IMR-90 (cell line): ENCODE measurements at regions not wholly inside any gene's neighbourhood (a gene's known extent, or its start where the extent isn't known, plus 50 kb on each side); places are given as distances from the start of the nearest gene placed in this dataset.

Experiments used
- BHLHE40 ChIP-seq: fragments of 150-350 bp; IDR thresholded peaks from 2 replicates; pipeline ENCODE4 v1.6.1; 2016; ENCODE audit warnings: mild to moderate bottlenecking, low read depth, low read length
- CTCF ChIP-seq: conservative IDR thresholded peaks from 2 replicates; pipeline ENCODE4 v1.5.1; 2012; ENCODE audit warnings: mild to moderate bottlenecking, low read depth, low read length, improper control_type of control experiment
- FOS ChIP-seq: fragments of 150-350 bp; IDR thresholded peaks from 2 replicates; pipeline ENCODE4 v1.6.1; 2016; ENCODE audit warnings: low read depth, low read length
- MAZ ChIP-seq: IDR thresholded peaks from 2 replicates; pipeline ENCODE4 v1.6.1; 2012; ENCODE audit warnings: low read depth, mild to moderate bottlenecking, low read length, improper control_type of control experiment, moderate library complexity, borderline replicate concordance
- NFE2L2 ChIP-seq: fragments of 150-350 bp; IDR thresholded peaks from 2 replicates; pipeline ENCODE4 v1.6.1; 2016; ENCODE audit warnings: low read depth, mild to moderate bottlenecking, low read length
- POLR2A ChIP-seq: IDR thresholded peaks from 2 replicates; pipeline ENCODE4 v1.6.1; 2012; ENCODE audit warnings: mild to moderate bottlenecking, low read depth, low read length
- RAD21 ChIP-seq: IDR thresholded peaks from 2 replicates; pipeline ENCODE4 v1.6.1; 2012; ENCODE audit warnings: low read length, improper control_type of control experiment
- RFX5 ChIP-seq: IDR thresholded peaks from 2 replicates; pipeline ENCODE4 v1.8.0; 2012; ENCODE audit warnings: low read depth, mild to moderate bottlenecking, low read length, moderate library complexity
- SMC3 ChIP-seq: fragments of 150-350 bp; IDR thresholded peaks from 2 replicates; pipeline ENCODE4 v1.6.1; 2016; ENCODE audit warnings: low read depth, mild to moderate bottlenecking, antibody characterized with exemption, low read length, moderate library complexity
- USF2 ChIP-seq: fragments of 150-350 bp; IDR thresholded peaks from 2 replicates; pipeline ENCODE4 v1.6.1; 2017; ENCODE audit warnings: mild to moderate bottlenecking, antibody characterized with exemption, low read length, low read depth
- TF ChIP-seq, protein P1 (sequence below): fragments of 150-350 bp; IDR thresholded peaks from 2 replicates; pipeline ENCODE4 v1.6.1; 2016; ENCODE audit warnings: low read depth, mild to moderate bottlenecking, low read length, moderate library complexity, borderline replicate concordance

- TF ChIP-seq CTCF (no peak), BHLHE40 (no peak), POLR2A (no peak), MAZ (no peak), SMC3 (no peak), RFX5 (no peak), FOS (no peak), RAD21 (no peak), USF2 (no peak), NFE2L2 (no peak)
- TF ChIP-seq, protein P1, sequence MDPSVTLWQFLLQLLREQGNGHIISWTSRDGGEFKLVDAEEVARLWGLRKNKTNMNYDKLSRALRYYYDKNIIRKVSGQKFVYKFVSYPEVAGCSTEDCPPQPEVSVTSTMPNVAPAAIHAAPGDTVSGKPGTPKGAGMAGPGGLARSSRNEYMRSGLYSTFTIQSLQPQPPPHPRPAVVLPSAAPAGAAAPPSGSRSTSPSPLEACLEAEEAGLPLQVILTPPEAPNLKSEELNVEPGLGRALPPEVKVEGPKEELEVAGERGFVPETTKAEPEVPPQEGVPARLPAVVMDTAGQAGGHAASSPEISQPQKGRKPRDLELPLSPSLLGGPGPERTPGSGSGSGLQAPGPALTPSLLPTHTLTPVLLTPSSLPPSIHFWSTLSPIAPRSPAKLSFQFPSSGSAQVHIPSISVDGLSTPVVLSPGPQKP: no peak
Measured at GRCh38 chr7:157470701-157471131, 133.9 kb downstream of the DNAJB6 start.
